ENCODE measurements at regions not wholly inside any gene's neighbourhood (a gene's known extent, or its start where the extent isn't known, plus 50 kb on each side); places are given as distances from the start of the nearest gene placed in this dataset.

DNA sequence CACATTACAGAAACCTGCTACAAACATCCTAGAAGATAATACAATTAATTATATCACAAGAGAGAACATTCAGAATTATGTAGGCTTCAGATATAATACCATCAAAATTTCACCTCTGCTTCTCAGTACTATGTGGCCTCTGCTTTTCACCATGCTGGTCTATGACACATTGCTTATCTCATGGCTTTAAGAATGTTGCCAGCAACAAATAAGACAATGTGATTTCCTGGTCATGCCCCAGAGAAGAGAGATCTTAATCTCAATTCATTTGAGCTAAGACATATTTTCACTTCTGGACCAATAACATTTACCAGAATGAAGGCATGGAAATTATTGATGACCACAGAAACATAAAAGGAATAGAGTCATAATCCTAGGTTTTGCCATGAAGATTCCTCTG is 1233.4 kb upstream of the ADGRL3 start:
- no peak for TF ChIP-seq EZH2 (IDR thresholded peaks at IDR 0.05; ENCODE audit: low read length, unreplicated experiment)
- TF ChIP-seq, protein P1, sequence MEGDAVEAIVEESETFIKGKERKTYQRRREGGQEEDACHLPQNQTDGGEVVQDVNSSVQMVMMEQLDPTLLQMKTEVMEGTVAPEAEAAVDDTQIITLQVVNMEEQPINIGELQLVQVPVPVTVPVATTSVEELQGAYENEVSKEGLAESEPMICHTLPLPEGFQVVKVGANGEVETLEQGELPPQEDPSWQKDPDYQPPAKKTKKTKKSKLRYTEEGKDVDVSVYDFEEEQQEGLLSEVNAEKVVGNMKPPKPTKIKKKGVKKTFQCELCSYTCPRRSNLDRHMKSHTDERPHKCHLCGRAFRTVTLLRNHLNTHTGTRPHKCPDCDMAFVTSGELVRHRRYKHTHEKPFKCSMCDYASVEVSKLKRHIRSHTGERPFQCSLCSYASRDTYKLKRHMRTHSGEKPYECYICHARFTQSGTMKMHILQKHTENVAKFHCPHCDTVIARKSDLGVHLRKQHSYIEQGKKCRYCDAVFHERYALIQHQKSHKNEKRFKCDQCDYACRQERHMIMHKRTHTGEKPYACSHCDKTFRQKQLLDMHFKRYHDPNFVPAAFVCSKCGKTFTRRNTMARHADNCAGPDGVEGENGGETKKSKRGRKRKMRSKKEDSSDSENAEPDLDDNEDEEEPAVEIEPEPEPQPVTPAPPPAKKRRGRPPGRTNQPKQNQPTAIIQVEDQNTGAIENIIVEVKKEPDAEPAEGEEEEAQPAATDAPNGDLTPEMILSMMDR (conservative IDR thresholded peaks at IDR 0.05; ENCODE audit: low read depth, low read length): no peak

All from PC-3 (cell line).